Dendritic cell treated with granulocyte-macrophage colony-stimulating factor and Interleukin-4, amounts not matched to agents 40 ng/mL and 50 ng/mL, for 4 days (primary cell): ENCODE measurements at regions not wholly inside any gene's neighbourhood (a gene's known extent, or its start where the extent isn't known, plus 50 kb on each side); places are given as distances from the start of the nearest gene placed in this dataset.

Experiments used
- H3K27ac Mint-ChIP-seq: one replicate; pipeline ENCODE4 v1.8.0; 2022; ENCODE audit warnings: mild to moderate bottlenecking, mixed read lengths
- H3K27me3 Mint-ChIP-seq: one replicate; pipeline ENCODE4 v1.8.0; 2022; ENCODE audit warnings: mild to moderate bottlenecking, mixed read lengths
- H3K36me3 Mint-ChIP-seq: one replicate; pipeline ENCODE4 v1.8.0; 2022; ENCODE audit warnings: low read depth, mixed read lengths
- H3K4me1 Mint-ChIP-seq: one replicate; pipeline ENCODE4 v1.8.0; 2022; ENCODE audit warnings: low read depth, mixed read lengths
- H3K4me3 Mint-ChIP-seq: one replicate; pipeline ENCODE4 v1.8.0; 2022; ENCODE audit warnings: mild to moderate bottlenecking, moderate library complexity, mixed read lengths
- H3K9me3 Mint-ChIP-seq: one replicate; pipeline ENCODE4 v1.8.0; 2022; ENCODE audit warnings: mixed read lengths
- intact Hi-C: fragments of 100-400 bp; cut with micrococcal nuclease; formaldehyde crosslinking; loops from one replicate; pipeline ENCODE4 v1.15.0; 2022

GRCh38 chr22:47802421-47802820 lies 1040.0 kb downstream of the TBC1D22A start:
- no peak overlapping the region for H3K27ac Mint-ChIP-seq

GRCh38 chr22:47801541-47802245 lies 1039.2 kb downstream of the TBC1D22A start:
- intact Hi-C loops = no loop called here
- Mint-ChIP-seq H3K27me3 (peaks cover 12% of the 10 kb centered on the region), H3K4me3 (no peak overlapping the region), H3K9me3 (no peaks in the 10 kb centered on the region), H3K36me3 (no peaks in the 10 kb centered on the region), H3K4me1 (no peaks in the 10 kb centered on the region), H3K27ac (no peak overlapping the region)

More at GRCh38 chr22:47802421-47802820, 1040.0 kb downstream of the TBC1D22A start:
- Mint-ChIP-seq H3K9me3 (no peaks in the 10 kb centered on the region), H3K4me3 (no peak overlapping the region), H3K4me1 (no peaks in the 10 kb centered on the region), H3K36me3 (no peaks in the 10 kb centered on the region), H3K27me3 (peaks cover 15% of the 10 kb centered on the region)
- intact Hi-C loops = no loop called here

- Mint-ChIP-seq H3K4me3 (no peak overlapping the region), H3K36me3 (no peaks in the 10 kb centered on the region), H3K9me3 (no peaks in the 10 kb centered on the region), H3K27me3 (peaks cover 11% of the 10 kb centered on the region), H3K27ac (no peak overlapping the region), H3K4me1 (no peaks in the 10 kb centered on the region)
- intact Hi-C loops = no loop called here
These were observed 1035.8 kb downstream of the TBC1D22A start for GRCh38 chr22:47798229-47798628.

GRCh38 chr22:47797342-47797945 lies 1035.0 kb downstream of the TBC1D22A start:
- H3K4me3 Mint-ChIP-seq = no peak overlapping the region
- H3K4me1 Mint-ChIP-seq = no peaks in the 10 kb centered on the region
- intact Hi-C loops = no loop called here
- H3K27me3 Mint-ChIP-seq = peaks cover 9% of the 10 kb centered on the region
- H3K36me3 Mint-ChIP-seq = no peaks in the 10 kb centered on the region
- no peaks in the 10 kb centered on the region for H3K9me3 Mint-ChIP-seq
- H3K27ac Mint-ChIP-seq = no peak overlapping the region

- H3K9me3 Mint-ChIP-seq = no peaks in the 10 kb centered on the region
- H3K27me3 Mint-ChIP-seq = peaks cover under 1% of the 10 kb centered on the region
- no peaks in the 10 kb centered on the region for H3K4me1 Mint-ChIP-seq
- intact Hi-C loops = no loop called here
- no peak overlapping the region for H3K27ac Mint-ChIP-seq
- no peak overlapping the region for H3K4me3 Mint-ChIP-seq
- H3K36me3 Mint-ChIP-seq = no peaks in the 10 kb centered on the region
These were observed 1033.9 kb downstream of the TBC1D22A start for GRCh38 chr22:47796128-47796908.

GRCh38 chr22:47795477-47796127 lies 1033.2 kb downstream of the TBC1D22A start:
- H3K9me3 Mint-ChIP-seq = no peaks in the 10 kb centered on the region
- no peaks in the 10 kb centered on the region for H3K36me3 Mint-ChIP-seq
- no peaks in the 10 kb centered on the region for H3K27me3 Mint-ChIP-seq
- H3K27ac Mint-ChIP-seq = no peak overlapping the region
- no peak overlapping the region for H3K4me3 Mint-ChIP-seq
- no peaks in the 10 kb centered on the region for H3K4me1 Mint-ChIP-seq
- intact Hi-C loops = no loop called here

- Mint-ChIP-seq H3K36me3 (no peaks in the 10 kb centered on the region), H3K9me3 (no peaks in the 10 kb centered on the region), H3K27ac (no peak overlapping the region), H3K27me3 (no peaks in the 10 kb centered on the region), H3K4me1 (no peaks in the 10 kb centered on the region), H3K4me3 (no peak overlapping the region)
- intact Hi-C loops = no loop called here
These were observed 1032.4 kb downstream of the TBC1D22A start for GRCh38 chr22:47794851-47795250.

GRCh38 chr22:47793304-47794101 lies 1031.1 kb downstream of the TBC1D22A start:
- Mint-ChIP-seq H3K4me1 (no peaks in the 10 kb centered on the region), H3K4me3 (no peak overlapping the region), H3K36me3 (no peaks in the 10 kb centered on the region), H3K27ac (no peak overlapping the region), H3K27me3 (peaks cover 2% of the 10 kb centered on the region), H3K9me3 (no peaks in the 10 kb centered on the region)
- intact Hi-C loops = no loop called here

- no peaks in the 10 kb centered on the region for H3K4me1 Mint-ChIP-seq
- H3K9me3 Mint-ChIP-seq = peaks cover 14% of the 10 kb centered on the region
- no peaks in the 10 kb centered on the region for H3K36me3 Mint-ChIP-seq
- H3K27me3 Mint-ChIP-seq = peaks cover 5% of the 10 kb centered on the region
- no peak overlapping the region for H3K4me3 Mint-ChIP-seq
- intact Hi-C loops = no loop called here
- no peak overlapping the region for H3K27ac Mint-ChIP-seq
These were observed 1026.7 kb downstream of the TBC1D22A start for GRCh38 chr22:47789171-47789570.

GRCh38 chr22:47788461-47788860 lies 1026.0 kb downstream of the TBC1D22A start:
- H3K4me1 Mint-ChIP-seq = no peaks in the 10 kb centered on the region
- H3K27me3 Mint-ChIP-seq = peaks cover 5% of the 10 kb centered on the region
- no peaks in the 10 kb centered on the region for H3K36me3 Mint-ChIP-seq
- peaks cover 19% of the 10 kb centered on the region for H3K9me3 Mint-ChIP-seq
- H3K4me3 Mint-ChIP-seq = no peak overlapping the region
- H3K27ac Mint-ChIP-seq = no peak overlapping the region
- intact Hi-C loops = no loop called here

- Mint-ChIP-seq H3K4me3 (no peak overlapping the region), H3K27ac (no peak overlapping the region), H3K9me3 (peaks cover 19% of the 10 kb centered on the region), H3K36me3 (no peaks in the 10 kb centered on the region), H3K4me1 (no peaks in the 10 kb centered on the region), H3K27me3 (peaks cover 5% of the 10 kb centered on the region)
- intact Hi-C loops = no loop called here
These were observed 1025.2 kb downstream of the TBC1D22A start for GRCh38 chr22:47787501-47788227.

- peaks cover 5% of the 10 kb centered on the region for H3K27me3 Mint-ChIP-seq
- H3K27ac Mint-ChIP-seq = no peak overlapping the region
- no peak overlapping the region for H3K4me3 Mint-ChIP-seq
These were observed 1024.3 kb downstream of the TBC1D22A start for GRCh38 chr22:47786650-47787290.

More at GRCh38 chr22:47786650-47787290, 1024.3 kb downstream of the TBC1D22A start:
- no peaks in the 10 kb centered on the region for H3K36me3 Mint-ChIP-seq
- H3K4me1 Mint-ChIP-seq = no peaks in the 10 kb centered on the region
- peaks cover 19% of the 10 kb centered on the region for H3K9me3 Mint-ChIP-seq
- intact Hi-C loops = no loop called here
